IMR-90 (cell line): ENCODE measurements at regions not wholly inside any gene's neighbourhood (a gene's known extent, or its start where the extent isn't known, plus 50 kb on each side); places are given as distances from the start of the nearest gene placed in this dataset.

Experiments used
- CHD1 ChIP-seq: IDR thresholded peaks from 2 replicates; pipeline ENCODE4 v1.6.1; 2012; ENCODE audit warnings: low read depth, low read length, improper control_type of control experiment
- POLR2A ChIP-seq: IDR thresholded peaks from 2 replicates; pipeline ENCODE4 v1.6.1; 2012; ENCODE audit warnings: mild to moderate bottlenecking, low read depth, low read length
- RAD21 ChIP-seq: IDR thresholded peaks from 2 replicates; pipeline ENCODE4 v1.6.1; 2012; ENCODE audit warnings: low read length, improper control_type of control experiment
- TF ChIP-seq, protein P1 (sequence below): conservative IDR thresholded peaks from 2 replicates; pipeline ENCODE4 v1.5.1; 2012; ENCODE audit warnings: mild to moderate bottlenecking, low read depth, low read length, improper control_type of control experiment

DNA sequence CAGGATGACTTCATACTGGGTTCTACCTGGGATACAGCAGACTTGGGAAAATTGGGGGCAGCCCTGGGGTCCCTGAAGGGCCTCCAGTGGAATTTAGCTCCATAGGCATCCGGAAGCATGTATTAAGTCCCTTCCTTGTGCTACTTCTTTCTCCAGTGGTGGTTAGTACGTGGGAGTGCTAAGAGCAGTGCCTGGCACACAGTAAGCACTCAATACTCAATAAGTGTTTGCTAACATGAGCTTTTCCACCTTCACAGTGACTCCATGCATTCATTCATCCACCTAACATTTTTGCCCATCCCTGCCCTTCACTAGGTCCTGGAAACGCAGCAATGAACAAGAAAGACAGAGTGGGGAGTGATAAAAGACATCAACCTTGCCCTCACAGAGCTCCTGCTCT is 120.5 kb downstream of the MN1 start:
- TF ChIP-seq CHD1: no peak
- TF ChIP-seq, protein P1, sequence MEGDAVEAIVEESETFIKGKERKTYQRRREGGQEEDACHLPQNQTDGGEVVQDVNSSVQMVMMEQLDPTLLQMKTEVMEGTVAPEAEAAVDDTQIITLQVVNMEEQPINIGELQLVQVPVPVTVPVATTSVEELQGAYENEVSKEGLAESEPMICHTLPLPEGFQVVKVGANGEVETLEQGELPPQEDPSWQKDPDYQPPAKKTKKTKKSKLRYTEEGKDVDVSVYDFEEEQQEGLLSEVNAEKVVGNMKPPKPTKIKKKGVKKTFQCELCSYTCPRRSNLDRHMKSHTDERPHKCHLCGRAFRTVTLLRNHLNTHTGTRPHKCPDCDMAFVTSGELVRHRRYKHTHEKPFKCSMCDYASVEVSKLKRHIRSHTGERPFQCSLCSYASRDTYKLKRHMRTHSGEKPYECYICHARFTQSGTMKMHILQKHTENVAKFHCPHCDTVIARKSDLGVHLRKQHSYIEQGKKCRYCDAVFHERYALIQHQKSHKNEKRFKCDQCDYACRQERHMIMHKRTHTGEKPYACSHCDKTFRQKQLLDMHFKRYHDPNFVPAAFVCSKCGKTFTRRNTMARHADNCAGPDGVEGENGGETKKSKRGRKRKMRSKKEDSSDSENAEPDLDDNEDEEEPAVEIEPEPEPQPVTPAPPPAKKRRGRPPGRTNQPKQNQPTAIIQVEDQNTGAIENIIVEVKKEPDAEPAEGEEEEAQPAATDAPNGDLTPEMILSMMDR: no peak
- TF ChIP-seq RAD21: no peak
- no peak for TF ChIP-seq POLR2A
